ENCODE measurements at regions not wholly inside any gene's neighbourhood (a gene's known extent, or its start where the extent isn't known, plus 50 kb on each side); places are given as distances from the start of the nearest gene placed in this dataset.

GRCh38 chr20:48571949-48572847, 255.6 kb downstream of the PREX1 start:
- DNase-seq = no peak

- DNase-seq = no peak
Observed at GRCh38 chr20:48569679-48570078, 258.1 kb downstream of the PREX1 start.

- DNase-seq = no peak
Observed at GRCh38 chr20:48568520-48568919, 259.3 kb downstream of the PREX1 start.

GRCh38 chr20:48567145-48567544, 260.7 kb downstream of the PREX1 start:
- DNase-seq = no peak

GRCh38 chr20:48564982-48565539, 262.7 kb downstream of the PREX1 start:
- no peak for DNase-seq

GRCh38 chr20:48563191-48563870, 264.5 kb downstream of the PREX1 start:
- no peak for DNase-seq

GRCh38 chr20:48562586-48563116, 265.1 kb downstream of the PREX1 start:
- DNase-seq = no peak

GRCh38 chr20:48558906-48559305, 268.9 kb downstream of the PREX1 start:
- DNase-seq = no peak

- DNase-seq = no peak
Observed at GRCh38 chr20:48557380-48557779, 270.4 kb downstream of the PREX1 start.

- no peak for DNase-seq
Observed at GRCh38 chr20:48556956-48557355, 270.8 kb downstream of the PREX1 start.

GRCh38 chr20:48552550-48552949, 275.2 kb downstream of the PREX1 start:
- no peak for DNase-seq

GRCh38 chr20:48550814-48551213, 277.0 kb downstream of the PREX1 start:
- DNase-seq = no peak

- no peak for DNase-seq
Observed at GRCh38 chr20:48547664-48548063, 280.1 kb downstream of the PREX1 start.

GRCh38 chr20:48544402-48545339, 283.1 kb downstream of the PREX1 start:
- DNase-seq = no peak

- no peak for DNase-seq
Observed at GRCh38 chr20:48541581-48542071, 286.2 kb downstream of the PREX1 start.

- DNase-seq = no peak
Observed at GRCh38 chr20:48538856-48539255, 288.9 kb downstream of the PREX1 start.

- DNase-seq = no peak
Observed at GRCh38 chr20:48538058-48538825, 289.6 kb downstream of the PREX1 start.

GRCh38 chr20:48536206-48536605, 291.6 kb downstream of the PREX1 start:
- DNase-seq = no peak

- no peak for DNase-seq
Observed at GRCh38 chr20:48535556-48535955, 292.2 kb downstream of the PREX1 start.

- DNase-seq = no peak
Observed at GRCh38 chr20:48532028-48532427, 295.8 kb downstream of the PREX1 start.

- DNase-seq = no peak
Observed at GRCh38 chr20:48531505-48531904, 296.3 kb downstream of the PREX1 start.

Measured in activated CD4-positive, alpha-beta T cell treated with anti-CD3 and anti-CD28 coated beads, Interleukin-2, amount 50 U/mL, for 16 hours (primary cell).